GM19328 (cell line): ENCODE measurements at regions not wholly inside any gene's neighbourhood (a gene's known extent, or its start where the extent isn't known, plus 50 kb on each side); places are given as distances from the start of the nearest gene placed in this dataset.
A peak's percentile ranks its signal among the peaks of the same experiment; 100 is the strongest.

Experiments
- ATAC-seq: cut with Tn5 transposase; IDR thresholded peaks from one replicate; pipeline ENCODE4 v1.9.1; 2021; ENCODE audit warnings: mild to moderate bottlenecking, moderate library complexity; ENCODE audit not compliant: unreplicated experiment

- no peak for ATAC-seq
Observed at GRCh38 chr12:127249428-127249827, 1017.5 kb upstream of the TMEM132C start.

DNA sequence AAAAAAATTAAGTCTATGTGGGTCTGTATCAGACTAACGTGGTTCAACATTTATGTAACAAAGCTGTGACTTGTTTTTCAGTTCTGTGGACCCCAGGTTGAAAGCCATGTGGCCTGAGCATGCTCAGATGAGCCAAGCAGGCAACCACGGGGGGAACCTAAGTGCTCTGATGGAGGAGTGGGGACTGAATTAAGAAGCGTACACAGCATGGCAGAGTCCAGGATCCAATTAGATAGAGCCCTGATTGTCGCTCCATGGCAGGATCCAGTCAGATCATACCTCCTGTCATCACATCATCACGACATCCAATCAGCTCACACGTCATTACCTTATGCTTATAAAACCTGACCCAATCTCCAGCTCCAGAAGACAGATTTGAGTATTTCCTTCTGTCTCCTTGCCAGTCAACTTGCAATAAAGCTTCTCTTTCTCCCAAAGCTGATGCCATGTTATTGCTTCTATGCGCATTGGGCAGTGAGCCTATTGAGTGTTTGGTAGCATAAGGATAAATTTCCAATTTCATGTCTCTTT is 1013.1 kb upstream of the TMEM132C start:
- no peak for ATAC-seq

- no peak for ATAC-seq
Observed at GRCh38 chr12:127254420-127254955, 1012.5 kb upstream of the TMEM132C start.

- ATAC-seq, result no peak
Observed at GRCh38 chr12:127257366-127257935, 1009.5 kb upstream of the TMEM132C start.

GRCh38 chr12:127260531-127260930 is 1006.4 kb upstream of the TMEM132C start:
- ATAC-seq, result no peak

- ATAC-seq, result no peak
Observed at GRCh38 chr12:127260999-127261398, 1006.0 kb upstream of the TMEM132C start.

DNA sequence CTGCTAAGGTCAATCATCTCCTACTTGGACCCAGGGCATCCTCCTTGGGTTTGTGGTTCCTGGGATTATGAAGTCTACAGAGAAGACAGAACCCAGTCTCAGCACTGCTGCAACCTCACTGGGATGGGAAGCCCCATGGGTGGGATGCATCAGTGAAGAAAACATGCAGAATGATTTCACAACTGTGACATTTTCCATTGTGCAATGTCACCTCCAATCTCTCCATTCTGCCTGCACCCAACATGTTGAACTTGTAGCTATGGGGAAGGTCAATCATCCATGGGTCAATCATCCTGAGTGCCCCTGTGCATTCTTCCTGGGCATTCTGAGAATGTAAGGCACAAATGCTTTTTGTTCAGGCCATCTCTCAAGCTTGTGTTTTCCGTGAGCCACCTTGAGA is 1004.4 kb upstream of the TMEM132C start:
- ATAC-seq, result no peak

DNA sequence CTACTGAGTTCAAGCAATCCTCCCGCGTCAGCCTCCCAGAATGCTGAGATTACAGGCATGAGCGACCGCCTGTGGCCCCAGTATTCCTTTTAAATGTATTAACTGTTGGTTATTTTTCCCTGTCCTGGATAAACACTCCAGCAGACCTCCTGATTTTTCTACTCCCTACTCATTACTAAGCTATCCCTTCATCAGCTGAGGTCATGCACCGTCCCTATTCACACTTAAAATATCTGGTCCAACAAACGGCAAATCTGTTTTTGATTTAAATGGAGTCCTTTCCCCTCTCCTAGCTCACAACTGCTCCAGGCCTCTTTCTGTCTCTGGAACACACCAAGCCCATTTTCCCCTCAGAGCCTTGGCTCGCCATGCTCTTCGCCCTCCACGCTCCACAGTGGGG is 1003.3 kb upstream of the TMEM132C start:
- no peak for ATAC-seq

DNA sequence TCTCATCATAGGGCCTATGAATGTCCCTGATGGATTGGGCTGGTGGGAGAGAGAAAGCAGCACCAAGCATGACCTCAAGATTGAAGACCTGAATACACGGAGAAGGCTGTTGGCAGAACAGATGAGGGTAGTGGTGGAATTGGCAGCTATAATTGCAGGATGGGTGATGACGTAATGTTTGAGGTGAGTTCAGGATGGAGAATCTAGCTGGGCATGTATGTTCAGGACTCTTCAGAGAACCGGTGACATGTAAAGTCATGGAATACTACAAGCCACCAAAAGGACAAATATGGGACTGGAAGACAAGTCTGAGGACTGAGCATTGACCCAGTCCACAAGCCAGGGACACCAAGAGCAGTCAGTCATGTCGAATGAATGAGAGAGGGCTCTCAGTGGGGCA is 999.8 kb upstream of the TMEM132C start:
- ATAC-seq, result no peak

DNA sequence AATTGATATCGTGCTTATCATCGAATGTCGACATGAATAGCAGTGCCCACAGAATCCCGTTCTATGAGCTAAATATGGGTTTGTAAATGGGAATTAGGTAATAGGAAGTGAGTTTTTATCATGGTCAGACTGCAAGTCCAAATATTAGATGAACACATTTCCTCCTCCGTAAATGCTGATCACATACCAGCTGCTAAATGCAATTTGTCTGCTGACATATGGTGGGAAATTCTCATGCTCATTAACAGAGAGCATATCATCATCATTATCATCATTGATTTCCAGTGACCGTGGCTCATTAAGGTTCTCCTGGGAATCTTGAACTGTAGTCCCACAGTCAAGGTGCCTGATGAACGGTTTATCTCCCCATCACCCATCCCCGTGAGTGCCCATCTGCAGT is 998.8 kb upstream of the TMEM132C start:
- no peak for ATAC-seq

DNA sequence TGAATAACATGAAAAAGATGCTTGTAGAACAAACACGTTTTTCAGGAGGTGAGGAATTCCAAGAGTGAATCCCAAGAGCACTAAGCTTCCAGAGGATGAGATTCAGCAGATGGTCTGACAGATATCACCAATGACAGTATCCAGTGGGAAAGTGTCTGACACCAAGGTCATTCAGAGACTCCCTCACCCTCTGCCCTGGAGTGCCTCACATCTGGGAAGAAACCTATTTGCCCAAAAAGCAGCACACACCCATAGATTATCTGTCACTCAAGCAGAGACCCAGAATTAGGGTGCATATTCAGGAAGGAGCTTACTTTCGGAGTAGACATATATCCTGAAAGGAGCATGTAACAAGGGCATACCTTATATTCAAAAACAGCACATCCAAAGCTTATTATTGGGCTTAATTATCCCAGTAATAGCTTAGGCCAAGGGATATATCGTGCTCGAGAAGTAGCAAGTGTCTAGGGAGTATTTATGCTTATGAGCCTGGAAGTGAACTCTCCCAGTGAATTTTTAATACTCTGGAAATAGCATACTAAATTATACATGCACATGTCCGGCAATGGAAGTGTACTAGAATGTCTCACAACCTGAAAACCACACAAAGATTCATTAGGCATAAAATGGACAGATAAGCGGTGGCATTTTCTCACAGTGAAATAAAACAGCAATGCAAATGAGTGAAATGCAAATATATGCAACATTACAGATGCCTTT is 998.1 kb upstream of the TMEM132C start:
- ATAC-seq, result no peak

- no peak for ATAC-seq
Observed at GRCh38 chr12:127270193-127270592, 996.8 kb upstream of the TMEM132C start.

DNA sequence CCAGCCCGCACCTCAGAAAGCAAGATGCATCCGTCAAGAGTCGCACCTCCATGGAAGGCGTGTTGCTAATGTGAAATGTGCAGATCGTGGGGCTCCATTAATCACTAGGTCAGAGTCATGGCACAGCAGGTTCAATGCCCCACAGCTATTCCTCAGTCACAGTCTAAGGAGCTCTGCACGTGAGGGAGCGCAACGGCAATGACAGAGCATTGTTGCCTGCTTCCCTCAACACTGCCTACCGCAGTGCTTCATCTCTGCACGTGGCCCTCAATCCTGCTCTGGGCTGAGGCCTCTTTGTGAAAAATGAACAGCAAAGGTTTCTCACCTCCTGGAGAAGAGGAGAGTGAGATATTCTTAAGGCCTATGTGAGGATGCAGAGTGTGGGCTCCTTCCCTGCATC is 995.2 kb upstream of the TMEM132C start:
- ATAC-seq, result no peak

- ATAC-seq, result no peak
Observed at GRCh38 chr12:127272864-127273263, 994.1 kb upstream of the TMEM132C start.

GRCh38 chr12:127273626-127274025 is 993.3 kb upstream of the TMEM132C start:
- no peak for ATAC-seq

DNA sequence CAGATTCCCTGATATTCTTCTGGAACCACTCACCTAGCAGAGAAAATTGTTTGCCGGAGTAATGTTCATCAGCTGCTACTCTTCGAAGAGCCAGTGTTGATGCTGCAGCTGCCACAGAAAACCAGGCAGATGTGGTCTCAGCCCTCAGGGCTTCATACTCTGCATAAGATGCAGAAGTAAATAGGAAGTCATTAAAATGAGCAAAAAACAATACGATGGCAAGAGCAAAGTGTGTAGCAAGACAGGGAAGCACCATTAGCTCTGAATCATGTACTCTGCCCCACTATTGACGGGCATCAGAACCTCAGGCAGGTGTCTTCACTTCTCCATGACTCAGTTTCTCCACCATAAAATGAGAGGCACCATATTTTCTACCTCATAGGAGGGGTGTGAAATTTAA is 991.6 kb upstream of the TMEM132C start:
- no peak for ATAC-seq

DNA sequence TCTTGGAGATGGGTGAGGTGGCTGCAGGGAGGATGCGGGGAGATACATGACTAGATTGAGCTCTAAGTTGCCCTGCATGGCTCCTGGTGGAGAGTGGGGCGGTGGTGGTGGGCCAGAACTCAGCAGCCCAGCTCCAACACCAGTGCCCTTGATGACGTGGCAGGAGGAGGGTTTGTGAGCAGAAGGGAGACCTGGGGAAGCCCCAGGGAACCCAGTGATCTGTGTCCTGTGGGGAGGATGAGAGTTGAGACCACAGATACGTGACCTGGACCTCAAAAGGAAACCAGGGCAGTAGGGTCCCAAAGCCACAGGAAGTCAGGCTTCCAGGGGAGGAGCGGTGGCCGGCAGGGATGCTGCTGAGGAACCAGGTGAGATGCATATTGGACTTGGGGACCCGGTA is 989.1 kb upstream of the TMEM132C start:
- ATAC-seq, result no peak

DNA sequence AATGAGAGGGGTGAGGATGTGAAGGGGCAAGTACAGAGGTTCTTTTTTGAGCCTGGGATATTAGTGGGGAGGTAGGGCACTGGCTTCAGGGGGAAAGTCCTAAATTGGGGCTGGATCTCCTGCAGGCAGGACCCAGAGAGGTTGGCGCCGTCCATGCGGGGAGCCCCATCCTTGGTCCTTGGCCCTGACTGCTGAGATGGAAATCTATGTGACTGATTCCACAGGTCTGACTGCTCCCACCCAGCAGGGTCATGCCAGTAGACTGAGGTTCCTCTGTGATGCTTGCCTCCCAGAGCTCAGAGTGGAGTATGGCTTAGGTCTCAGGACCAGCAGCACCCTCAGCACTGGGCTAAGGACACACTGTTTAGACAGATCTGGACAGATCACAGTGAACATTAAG is 988.6 kb upstream of the TMEM132C start:
- no peak for ATAC-seq

DNA sequence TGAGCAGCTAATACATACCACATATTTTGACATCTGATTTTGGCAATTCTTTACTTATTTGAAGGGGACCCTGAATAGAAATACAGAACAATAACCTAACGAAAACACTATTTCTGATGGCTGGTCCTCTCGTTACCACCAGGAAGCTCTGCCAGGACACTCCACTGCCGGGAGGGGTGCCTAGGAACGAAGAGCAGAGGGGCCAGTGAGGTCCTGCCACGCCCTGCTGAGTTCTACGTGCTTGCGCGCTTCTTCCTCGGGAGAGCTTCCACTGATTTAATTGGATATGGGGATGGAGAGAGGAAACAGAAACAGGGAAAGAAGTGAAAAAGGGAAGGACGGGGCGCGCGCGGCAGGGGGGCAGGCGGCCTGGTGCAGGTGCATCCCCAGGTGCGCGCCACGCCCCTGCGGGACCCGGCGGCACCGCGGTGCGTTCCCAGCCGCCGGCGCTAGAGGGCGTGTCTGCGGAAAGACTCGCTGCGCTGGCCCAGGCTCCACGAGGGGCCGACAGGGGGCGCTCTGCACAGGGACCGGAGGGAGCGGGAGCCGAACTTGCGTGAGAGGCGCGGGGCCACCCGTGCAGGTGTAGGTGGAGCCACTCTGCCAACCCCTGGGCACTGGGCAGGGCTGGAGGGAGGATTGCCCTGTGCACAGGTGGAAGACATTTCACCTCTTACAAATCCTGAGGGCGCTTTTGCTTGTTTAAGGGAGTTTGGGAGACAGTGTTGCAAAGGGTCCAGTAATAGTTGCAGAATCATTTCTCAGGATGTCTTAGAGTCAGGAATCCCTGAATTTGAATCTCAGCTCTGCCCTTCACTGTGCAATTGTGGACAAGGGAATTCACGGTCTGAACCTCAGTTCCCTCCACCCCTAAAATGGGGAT is 986.3 kb upstream of the TMEM132C start:
- ATAC-seq, result peak; percentile 86

- ATAC-seq, result no peak
Observed at GRCh38 chr12:127282786-127283565, 984.0 kb upstream of the TMEM132C start.

DNA sequence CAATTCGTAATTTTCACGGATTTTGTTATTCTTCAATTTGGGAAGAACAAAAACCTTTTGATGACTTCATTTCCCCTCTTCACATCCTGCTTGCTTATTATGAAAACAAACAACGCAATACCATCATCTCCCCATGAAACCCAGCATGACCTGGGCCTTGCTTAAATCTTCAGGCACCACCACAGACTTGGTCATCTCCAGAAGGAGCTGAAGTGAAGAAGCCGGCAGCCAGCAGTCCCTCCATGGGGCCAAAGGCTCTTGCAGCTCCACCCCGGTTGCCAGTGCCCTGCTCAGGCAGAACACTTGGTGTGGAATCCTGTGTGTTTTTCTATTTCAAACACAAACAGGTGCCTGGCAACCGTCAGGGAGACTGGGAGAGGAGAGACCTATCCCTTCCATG is 982.9 kb upstream of the TMEM132C start:
- no peak for ATAC-seq
